ENCODE measurements at regions not wholly inside any gene's neighbourhood (a gene's known extent, or its start where the extent isn't known, plus 50 kb on each side); places are given as distances from the start of the nearest gene placed in this dataset.
"Not testable (repeated sequence)": the region's sequence is repeated elsewhere in the genome, so short reads cannot be mapped to it uniquely, and the experiment has no call there.

DNA sequence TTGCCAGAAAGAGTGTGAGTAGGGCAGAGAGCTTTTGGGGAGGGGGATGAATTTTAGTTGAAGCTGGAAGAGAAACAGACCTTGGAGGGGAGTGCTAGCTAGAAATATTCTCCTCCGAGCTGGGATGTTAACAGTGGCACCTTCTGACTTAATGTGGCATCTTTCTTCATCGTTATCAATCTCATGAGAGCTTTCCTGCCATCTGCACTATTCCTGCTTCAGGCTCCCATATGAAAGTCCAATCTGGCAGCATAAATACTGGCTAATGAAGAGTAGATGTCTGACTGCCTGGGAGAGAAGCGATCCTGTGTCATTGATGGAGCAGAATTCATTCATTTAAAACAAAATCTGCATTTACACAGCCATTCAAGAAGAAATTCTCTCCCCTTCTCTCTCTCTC, 284.5 kb downstream of the TMEM38B start:
- DNase-seq: no peak

DNA sequence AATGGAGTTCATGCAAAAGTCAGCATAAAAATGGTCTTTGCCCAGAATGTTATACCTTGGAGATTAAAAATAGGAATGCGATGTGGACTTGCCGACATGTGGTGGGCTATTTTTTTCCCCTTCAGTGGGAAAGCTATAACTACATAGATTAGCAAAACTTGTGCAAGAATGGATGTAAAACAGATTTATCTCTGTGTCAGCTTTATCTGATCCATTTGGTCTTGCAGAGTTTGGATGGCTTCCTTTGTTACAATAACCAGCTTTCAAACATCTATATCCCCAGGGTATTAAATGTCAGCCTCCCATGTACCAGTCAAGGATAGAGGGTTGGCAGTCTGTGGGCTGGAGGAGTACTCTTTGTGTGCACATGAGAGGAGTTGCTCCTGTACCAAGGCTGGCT, 284.9 kb downstream of the TMEM38B start:
- no peak for DNase-seq

DNA sequence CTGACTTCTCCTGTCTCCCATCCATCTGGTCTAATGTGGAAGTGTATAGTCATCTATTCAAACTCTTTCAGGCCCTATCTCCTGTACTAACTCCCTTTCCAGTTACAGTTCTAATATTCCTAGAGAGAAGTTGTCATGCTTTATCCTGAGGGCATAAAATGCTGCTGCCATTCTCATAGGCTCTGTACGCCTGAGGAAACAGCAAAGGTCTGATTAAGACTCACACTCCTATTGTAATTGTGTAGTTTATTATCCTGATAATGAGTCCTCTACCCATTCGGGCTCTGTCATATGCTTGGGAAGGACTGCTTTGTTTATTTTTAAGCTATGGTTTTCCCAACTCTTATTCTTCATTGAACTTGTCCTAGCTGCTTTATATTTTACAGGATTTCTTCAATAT, 290.4 kb downstream of the TMEM38B start:
- DNase-seq: no peak

- DNase-seq: no peak
These were observed 298.9 kb downstream of the TMEM38B start for GRCh38 chr9:105993116-105993854.

DNA sequence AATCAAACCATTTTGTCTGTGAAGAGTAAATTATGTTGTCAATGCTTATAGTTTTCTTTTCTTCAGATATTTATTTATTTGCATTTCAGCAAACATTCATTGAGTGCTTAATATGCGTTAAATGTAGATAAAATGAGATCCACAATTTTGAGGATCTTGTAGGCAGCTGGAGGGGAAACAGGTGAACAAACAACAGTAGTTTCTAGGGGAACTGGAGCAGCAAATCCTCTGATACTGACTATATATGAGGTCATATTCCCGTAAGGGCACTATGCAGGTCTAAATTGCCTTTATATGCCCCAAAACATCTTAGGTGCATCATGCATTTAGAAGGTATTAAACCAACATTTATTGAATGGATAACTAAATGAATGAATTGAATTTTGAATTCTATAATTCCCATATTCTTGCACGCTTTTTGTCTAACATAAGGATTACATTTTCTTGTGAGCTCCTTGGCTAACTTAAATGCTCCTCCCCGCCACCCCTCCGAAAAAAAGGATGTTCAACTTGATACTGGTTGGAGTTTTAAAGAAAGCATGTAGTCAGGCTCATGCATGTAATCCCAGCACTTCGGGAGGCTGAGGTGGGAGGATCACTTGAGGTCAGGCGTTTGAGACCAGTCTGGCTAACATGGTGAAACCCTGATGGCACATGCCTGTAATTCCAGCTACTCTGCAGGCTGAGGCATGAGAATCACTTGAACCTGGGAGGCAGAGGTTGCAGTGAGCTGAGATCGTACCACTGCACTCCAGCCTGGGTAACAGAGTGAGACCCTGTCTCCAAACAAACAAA, 299.8 kb downstream of the TMEM38B start:
- no peak for DNase-seq

DNA sequence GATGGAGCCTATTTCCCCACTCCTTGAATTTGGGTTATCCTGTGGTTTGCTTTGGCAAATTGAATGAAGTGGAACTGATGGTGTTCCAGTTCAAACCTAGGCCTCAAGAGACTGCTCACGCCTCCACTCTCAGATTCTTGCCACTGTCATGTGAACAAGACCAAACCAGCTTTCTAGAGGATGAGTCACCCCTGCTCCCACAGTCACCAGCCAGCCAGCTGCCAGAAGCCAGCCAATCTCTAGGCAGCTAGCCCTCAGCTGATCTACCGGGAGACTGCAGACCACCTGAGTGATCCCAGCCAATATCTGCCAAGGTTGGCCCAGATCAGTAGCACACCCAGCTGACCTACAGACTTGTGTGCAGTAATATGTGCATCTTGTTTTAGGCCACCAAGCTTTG, 300.6 kb downstream of the TMEM38B start:
- no peak for DNase-seq

GRCh38 chr9:106017198-106017740, 322.9 kb downstream of the TMEM38B start:
- DNase-seq: no peak

- no peak for DNase-seq
These were observed 324.8 kb downstream of the TMEM38B start for GRCh38 chr9:106019039-106019680.

- DNase-seq: no peak
These were observed 325.4 kb downstream of the TMEM38B start for GRCh38 chr9:106019702-106020101.

DNA sequence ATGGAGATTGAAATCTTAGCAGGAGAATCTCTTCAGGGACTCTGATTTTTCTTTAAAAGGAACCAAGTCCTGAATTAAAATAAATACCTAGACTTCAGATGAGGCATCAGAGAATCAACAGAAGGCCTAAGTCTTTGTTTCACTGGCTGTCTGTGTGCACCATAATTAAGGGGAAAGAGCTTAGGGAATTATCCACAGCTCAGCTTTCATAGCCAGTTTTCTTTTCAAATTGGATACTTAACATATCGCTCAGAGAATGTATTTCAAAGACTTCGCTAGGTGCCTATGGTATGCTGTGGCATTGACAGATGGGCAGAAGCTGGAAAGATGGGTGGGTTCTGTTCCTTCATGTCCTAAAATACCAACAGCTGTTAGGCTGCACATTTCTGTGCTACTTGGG, 325.8 kb downstream of the TMEM38B start:
- DNase-seq: no peak

GRCh38 chr9:106023455-106023854, 329.1 kb downstream of the TMEM38B start:
- DNase-seq: no peak

DNA sequence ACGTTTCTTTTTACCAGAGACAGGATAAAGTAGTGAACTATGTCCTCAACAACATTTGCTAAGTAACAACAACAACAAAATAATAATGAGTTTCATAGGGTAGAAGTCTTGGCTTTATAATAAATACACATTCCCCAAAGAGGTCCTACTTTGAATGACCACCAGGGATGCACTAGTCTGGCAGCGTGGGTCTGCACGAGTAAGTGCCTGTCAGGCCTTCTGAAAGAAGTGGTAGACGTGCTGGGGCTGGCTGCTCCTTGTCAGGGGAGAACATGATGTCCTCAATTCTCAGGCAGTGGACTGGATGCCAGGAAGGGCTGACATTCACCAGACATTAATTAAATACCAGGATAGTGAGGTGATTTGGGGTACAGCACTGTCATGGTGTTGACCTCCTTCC, 331.1 kb downstream of the TMEM38B start:
- DNase-seq: no peak

- DNase-seq: not testable (repeated sequence)
These were observed 335.8 kb downstream of the TMEM38B start for GRCh38 chr9:106030146-106030545.

GRCh38 chr9:106032978-106033377, 338.6 kb downstream of the TMEM38B start:
- no peak for DNase-seq

DNA sequence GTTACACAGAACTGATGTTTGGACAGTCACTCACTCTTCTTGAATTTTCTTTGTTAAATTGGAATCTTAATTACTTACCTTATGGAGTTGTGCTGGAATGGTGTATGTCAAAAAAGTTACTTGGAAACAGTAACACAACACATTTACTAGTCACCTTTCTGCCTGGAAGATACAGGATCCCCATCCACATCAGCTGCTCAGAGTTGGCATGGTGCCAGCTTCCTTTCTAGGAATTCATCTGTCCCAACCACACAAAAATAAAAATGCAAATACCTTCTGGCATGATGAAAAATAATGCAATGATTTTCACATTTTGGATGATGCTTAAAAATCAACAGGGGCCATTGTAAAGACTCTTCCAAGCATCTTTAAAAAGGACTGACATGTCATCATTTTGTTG, 341.5 kb downstream of the TMEM38B start:
- no peak for DNase-seq

DNA sequence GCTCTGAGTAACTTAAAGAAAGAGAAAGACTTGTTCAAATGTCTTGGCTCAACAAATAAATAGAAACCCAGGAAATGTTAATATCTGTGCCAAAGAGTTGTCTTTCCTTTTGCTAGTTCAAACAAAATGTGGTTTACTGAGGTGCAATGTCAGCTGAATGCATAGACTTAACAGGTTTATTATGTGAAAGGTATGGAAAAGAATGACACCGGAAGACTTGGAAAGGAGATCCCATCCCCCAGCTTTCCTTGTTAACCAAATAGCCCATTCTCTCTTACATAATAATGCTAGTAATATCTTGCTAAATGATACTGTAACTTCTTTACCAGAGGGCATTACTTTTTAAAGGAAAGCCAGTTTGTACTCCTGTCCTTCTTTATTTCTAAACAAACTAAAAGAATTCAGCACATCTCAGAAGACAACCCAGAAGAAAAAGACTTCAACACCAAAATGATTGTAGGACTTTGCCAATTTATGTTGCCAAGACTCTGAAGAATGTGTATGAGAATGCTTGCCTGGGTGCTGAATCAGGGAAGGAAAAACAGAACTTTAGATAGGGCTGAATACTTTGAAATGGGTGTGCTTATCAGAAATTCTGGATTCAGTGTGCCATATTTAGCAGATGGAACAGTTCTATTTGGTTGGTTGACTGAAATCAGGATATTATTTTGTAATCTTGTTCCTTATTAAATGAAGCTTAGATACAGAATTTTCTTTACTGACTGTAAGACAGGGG, 344.1 kb downstream of the TMEM38B start:
- no peak for DNase-seq

GRCh38 chr9:106039151-106039935, 345.0 kb downstream of the TMEM38B start:
- DNase-seq: no peak

DNA sequence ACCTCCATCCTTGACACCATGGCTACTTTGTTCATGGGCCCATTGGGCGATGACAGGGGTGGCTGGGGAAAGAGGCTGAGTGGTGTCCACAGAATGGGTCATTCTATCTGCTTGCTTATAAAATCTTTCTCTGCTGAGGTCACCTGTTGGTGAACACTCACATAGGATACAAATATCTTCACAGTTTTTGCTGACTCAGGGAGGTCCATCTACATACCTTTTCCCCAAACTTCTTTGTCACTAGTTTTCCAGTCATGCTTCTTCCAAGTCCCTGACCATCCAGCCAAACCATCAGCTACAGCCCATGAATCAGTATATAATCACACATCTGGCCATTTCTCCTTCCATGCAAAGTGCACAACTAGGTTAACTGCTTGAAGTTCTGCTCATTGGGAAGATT, 347.6 kb downstream of the TMEM38B start:
- not testable (repeated sequence) for DNase-seq

GRCh38 chr9:106051545-106051944, 357.2 kb downstream of the TMEM38B start:
- no peak for DNase-seq

- no peak for DNase-seq
These were observed 357.8 kb downstream of the TMEM38B start for GRCh38 chr9:106052166-106052565.

- DNase-seq: no peak
These were observed 358.4 kb downstream of the TMEM38B start for GRCh38 chr9:106052735-106053134.

GRCh38 chr9:106056328-106056727, 362.0 kb downstream of the TMEM38B start:
- DNase-seq: no peak
